BE2C (cell line): ENCODE measurements at regions not wholly inside any gene's neighbourhood (a gene's known extent, or its start where the extent isn't known, plus 50 kb on each side); places are given as distances from the start of the nearest gene placed in this dataset.

ENCODE experiments used
- DNase-seq: peaks from one replicate; pipeline ENCODE4 v3.0.0-alpha.2; 2020
- H3K27me3 ChIP-seq: fragments of 250-450 bp; sonication (Bioruptor Pico); 2 replicates; pipeline ENCODE4 v1.5.1; 2020; ENCODE audit warnings: mild to moderate bottlenecking
- H3K36me3 ChIP-seq: fragments of 250-450 bp; sonication (Bioruptor Pico); 2 replicates; pipeline ENCODE4 v1.5.1; 2020; ENCODE audit warnings: mild to moderate bottlenecking
- H3K4me1 ChIP-seq: fragments of 250-450 bp; sonication (Bioruptor Pico); 2 replicates; pipeline ENCODE4 v1.5.1; 2020
- H3K4me3 ChIP-seq: 2 replicates; pipeline ENCODE4 v1.5.1; 2011; ENCODE audit warnings: low read depth, low read length
- H3K9me3 ChIP-seq: fragments of 250-450 bp; sonication (Bioruptor Pico); 2 replicates; pipeline ENCODE4 v1.5.1; 2020
- CTCF ChIP-seq: IDR thresholded peaks from 2 replicates; pipeline ENCODE4 v1.5.1; 2012; ENCODE audit warnings: mild to moderate bottlenecking, low read depth, low read length

GRCh38 chr13:107025991-107026390 lies 458.1 kb upstream of the ARGLU1 start:
- DNase-seq = no peak
- no peaks in the 10 kb centered on the region for H3K36me3 ChIP-seq
- H3K4me1 ChIP-seq = no peaks in the 10 kb centered on the region
- no peaks in the 10 kb centered on the region for H3K9me3 ChIP-seq
- H3K27me3 ChIP-seq = no peaks in the 10 kb centered on the region
- no peak for TF ChIP-seq CTCF
- H3K4me3 ChIP-seq = no peak overlapping the region

- no peak for TF ChIP-seq CTCF
- H3K4me3 ChIP-seq = no peak overlapping the region
These were observed 455.4 kb upstream of the ARGLU1 start for GRCh38 chr13:107023335-107023734.

GRCh38 chr13:107020393-107020792 lies 452.5 kb upstream of the ARGLU1 start:
- no peak for DNase-seq
- TF ChIP-seq CTCF = no peak
- no peaks in the 10 kb centered on the region for H3K36me3 ChIP-seq
- H3K9me3 ChIP-seq = no peaks in the 10 kb centered on the region
- no peak overlapping the region for H3K4me3 ChIP-seq
- H3K4me1 ChIP-seq = no peaks in the 10 kb centered on the region
- no peaks in the 10 kb centered on the region for H3K27me3 ChIP-seq

More at GRCh38 chr13:107023335-107023734, 455.4 kb upstream of the ARGLU1 start:
- H3K36me3 ChIP-seq = no peaks in the 10 kb centered on the region
- no peaks in the 10 kb centered on the region for H3K27me3 ChIP-seq
- H3K9me3 ChIP-seq = no peaks in the 10 kb centered on the region
- no peaks in the 10 kb centered on the region for H3K4me1 ChIP-seq
- no peak for DNase-seq

GRCh38 chr13:107018285-107018684 lies 450.3 kb upstream of the ARGLU1 start:
- Histone ChIP-seq H3K9me3 (no peaks in the 10 kb centered on the region), H3K27me3 (no peaks in the 10 kb centered on the region), H3K36me3 (no peaks in the 10 kb centered on the region), H3K4me3 (no peak overlapping the region), H3K4me1 (no peaks in the 10 kb centered on the region)
- no peak for DNase-seq
- TF ChIP-seq CTCF = no peak

- H3K4me3 ChIP-seq = no peak overlapping the region
- DNase-seq = no peak
- no peak for TF ChIP-seq CTCF
These were observed 438.7 kb upstream of the ARGLU1 start for GRCh38 chr13:107006661-107007060.

GRCh38 chr13:107005577-107005976 lies 437.6 kb upstream of the ARGLU1 start:
- no peak for TF ChIP-seq CTCF
- no peaks in the 10 kb centered on the region for H3K9me3 ChIP-seq
- DNase-seq = no peak
- H3K4me3 ChIP-seq = no peak overlapping the region
- no peaks in the 10 kb centered on the region for H3K27me3 ChIP-seq
- no peaks in the 10 kb centered on the region for H3K36me3 ChIP-seq
- H3K4me1 ChIP-seq = no peaks in the 10 kb centered on the region

More at GRCh38 chr13:107006661-107007060, 438.7 kb upstream of the ARGLU1 start:
- no peaks in the 10 kb centered on the region for H3K27me3 ChIP-seq
- no peaks in the 10 kb centered on the region for H3K4me1 ChIP-seq
- H3K9me3 ChIP-seq = no peaks in the 10 kb centered on the region
- no peaks in the 10 kb centered on the region for H3K36me3 ChIP-seq
